C1 segment of cervical spinal cord (tissue), 14 donors: ENCODE measurements at regions not wholly inside any gene's neighbourhood (a gene's known extent, or its start where the extent isn't known, plus 50 kb on each side); places are given as distances from the start of the nearest gene placed in this dataset.
"Not testable (repeated sequence)": the region's sequence is repeated elsewhere in the genome, so short reads cannot be mapped to it uniquely, and the experiment has no call there.

Experiments used
- DNase-seq, 14 donors: peaks; one replicate each; lab custom pipeline; 2025; lab: John Stamatoyannopoulos, UW

DNA sequence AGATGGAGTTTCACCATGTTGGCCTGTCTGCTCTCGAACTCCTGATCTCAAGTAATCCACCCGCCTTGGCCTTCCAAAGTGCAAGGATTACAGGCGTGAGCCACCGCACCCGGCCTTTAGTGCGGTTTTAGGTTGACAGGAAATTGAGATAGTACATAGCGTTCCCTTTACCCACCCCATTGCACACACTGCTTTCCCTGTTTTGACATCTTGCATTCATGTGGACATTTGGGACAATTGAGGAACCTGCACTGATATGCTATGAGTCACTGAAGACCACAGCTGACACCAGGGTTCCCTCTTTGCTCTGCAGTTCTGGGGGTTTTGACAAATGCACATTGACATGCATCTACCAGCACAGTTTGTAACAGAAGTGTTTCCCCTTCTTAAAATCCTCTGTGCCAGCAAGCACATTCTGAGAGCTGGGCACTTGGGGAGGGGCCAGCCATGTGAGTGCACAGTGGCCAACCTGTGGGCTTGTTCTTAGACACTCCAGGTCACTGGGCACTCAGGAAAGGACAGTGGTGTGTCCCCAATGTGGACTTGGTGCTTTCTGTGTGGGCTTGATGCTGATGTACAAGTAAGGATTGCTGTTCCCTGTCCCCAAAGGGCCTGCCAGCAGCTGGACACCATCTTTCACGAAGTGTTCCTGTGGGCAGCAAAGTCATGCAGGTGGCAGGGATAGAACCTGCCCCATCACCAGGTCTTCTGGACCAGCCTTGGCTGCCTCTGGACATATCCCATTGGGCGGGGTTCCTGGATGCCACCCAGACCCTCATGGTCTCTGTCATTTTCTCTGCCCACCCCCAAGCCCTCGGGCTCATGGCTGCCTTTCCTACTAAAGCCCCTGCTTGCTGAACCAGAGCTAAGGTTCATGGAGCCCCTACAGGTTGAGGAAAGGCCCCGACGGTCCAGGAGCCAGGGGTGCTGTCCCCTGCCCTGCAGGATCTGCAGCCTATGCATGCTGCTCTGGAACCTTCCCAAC is 579.8 kb downstream of the GLRX3 start:
- DNase-seq, result peak in 4 of 14 donors; percentile 17 to 22 (median 19)

- no peak for DNase-seq
Observed at GRCh38 chr10:130717083-130717482, 580.9 kb downstream of the GLRX3 start.

DNA sequence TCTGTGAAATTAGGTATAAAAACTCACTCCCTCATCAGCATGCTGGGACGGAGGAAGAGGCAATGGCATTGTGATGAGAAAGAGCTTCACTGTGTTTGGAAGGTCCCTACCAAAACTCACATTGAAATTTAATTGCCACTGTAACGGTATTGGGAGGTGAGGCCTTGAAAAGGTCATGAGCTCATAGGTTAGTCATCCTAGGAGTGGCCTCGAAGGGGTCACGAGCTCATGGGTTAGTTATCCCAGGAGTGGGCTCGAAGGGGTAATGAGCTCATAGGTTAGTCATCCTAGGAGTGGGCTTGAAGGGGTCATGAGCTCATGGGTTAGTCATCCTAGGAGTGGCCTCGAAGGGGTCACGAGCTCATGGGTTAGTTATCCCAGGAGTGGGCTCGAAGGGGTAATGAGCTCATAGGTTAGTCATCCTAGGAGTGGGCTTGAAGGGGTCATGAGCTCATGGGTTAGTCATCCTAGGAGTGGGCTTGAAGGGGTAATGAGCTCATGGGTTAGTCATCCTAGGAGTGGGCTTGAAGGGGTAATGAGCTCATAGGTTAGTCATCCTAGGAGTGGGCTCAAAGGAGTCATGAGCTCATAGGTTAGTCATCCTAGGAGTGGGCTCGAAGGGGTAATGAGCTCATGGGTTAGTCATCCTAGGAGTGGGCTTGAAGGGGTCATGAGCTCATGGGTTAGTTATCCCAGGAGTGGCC is 582.7 kb downstream of the GLRX3 start:
- not testable (repeated sequence) for DNase-seq

DNA sequence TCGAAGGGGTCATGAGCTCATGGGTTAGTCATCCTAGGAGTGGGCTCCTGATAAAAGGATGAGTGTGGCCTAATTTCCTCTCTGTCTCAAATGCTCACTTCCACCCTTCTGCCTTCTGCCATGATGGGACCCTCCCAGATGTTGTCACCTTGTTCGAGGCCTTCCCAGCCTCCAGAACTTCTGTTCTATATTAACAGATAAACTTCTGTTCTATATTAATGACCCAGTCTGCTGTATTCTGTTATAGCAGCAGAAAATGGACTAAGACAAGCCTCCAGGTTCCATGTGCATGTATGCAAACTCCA is 583.2 kb downstream of the GLRX3 start:
- no peak for DNase-seq

GRCh38 chr10:130720235-130720634 is 584.0 kb downstream of the GLRX3 start:
- no peak for DNase-seq

- DNase-seq, result peak in 2 of 14 donors; percentile 9 to 81
Observed at GRCh38 chr10:130721971-130722370, 585.8 kb downstream of the GLRX3 start.

- no peak for DNase-seq
Observed at GRCh38 chr10:130723704-130724103, 587.5 kb downstream of the GLRX3 start.

GRCh38 chr10:130725474-130725970 is 586.0 kb downstream of the TCERG1L start:
- DNase-seq, result no peak

GRCh38 chr10:130726996-130727725 is 584.4 kb downstream of the TCERG1L start:
- DNase-seq, result no peak

DNA sequence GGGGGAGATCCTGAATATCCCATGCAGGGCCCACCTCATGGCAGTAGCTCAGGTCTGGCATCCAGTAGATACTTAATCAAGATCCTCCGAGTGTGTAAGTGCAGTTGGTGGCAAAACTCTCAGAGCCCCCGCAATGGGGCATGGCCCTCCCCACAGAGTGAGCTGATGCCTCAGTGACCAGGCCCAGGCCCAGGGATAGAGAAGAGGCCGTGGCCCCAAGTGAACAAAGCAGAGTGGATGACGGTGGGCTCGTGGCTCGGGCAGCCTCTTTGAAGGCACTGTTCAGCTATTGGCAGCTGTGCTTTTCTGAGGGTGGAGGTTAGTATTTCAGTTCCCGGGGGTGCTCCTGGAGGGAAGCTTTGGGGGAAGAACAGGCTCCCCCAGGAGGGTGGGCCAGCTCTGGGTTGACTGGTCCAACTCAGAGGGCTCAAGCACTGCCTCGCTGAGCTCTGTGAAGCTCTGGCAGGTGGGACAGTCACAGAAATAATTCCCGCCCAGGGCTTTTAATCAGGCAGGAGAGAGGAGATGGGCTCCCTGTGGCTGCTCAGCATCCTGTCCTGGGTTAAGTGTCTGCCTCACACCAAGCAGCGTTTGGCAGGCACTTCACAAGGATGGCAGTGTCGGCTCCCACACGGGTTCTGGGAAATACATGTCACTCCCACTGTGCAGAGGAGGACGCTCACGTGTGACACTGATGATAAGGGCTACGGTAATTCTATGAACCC is 583.6 kb downstream of the TCERG1L start:
- no peak for DNase-seq

DNA sequence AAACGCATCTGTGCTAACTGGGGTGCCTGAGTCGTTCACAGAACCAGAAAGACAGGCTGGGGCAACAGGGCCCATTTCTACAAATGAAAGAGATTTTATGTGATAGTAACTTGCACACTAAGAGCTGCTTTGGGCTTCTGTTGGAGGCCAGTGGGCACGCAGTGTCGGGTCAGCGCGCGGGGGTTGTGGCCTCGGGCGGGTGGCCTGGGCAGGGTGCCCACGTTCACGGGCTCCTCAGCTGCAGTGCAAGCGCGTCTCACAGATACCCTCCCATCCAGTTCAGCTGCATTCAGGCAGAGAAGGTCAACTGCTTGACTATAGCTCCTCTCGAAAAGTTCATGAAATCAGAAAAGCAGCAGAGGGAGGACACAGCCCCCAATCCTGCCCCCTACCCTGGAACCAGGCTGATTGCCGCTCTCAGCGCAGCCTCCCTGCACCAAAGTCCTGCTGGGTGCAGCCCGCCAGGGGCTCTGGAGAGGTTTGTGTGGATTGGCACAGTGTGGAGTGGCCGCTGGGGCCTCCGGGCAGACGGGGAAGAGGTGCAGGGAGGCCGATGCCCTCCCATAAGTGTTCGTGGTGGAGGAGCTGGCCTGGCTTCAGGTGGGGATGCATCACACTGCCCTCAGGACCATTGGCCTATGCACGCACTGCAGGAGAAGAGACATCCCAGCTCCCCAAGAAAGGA is 582.8 kb downstream of the TCERG1L start:
- no peak for DNase-seq

DNA sequence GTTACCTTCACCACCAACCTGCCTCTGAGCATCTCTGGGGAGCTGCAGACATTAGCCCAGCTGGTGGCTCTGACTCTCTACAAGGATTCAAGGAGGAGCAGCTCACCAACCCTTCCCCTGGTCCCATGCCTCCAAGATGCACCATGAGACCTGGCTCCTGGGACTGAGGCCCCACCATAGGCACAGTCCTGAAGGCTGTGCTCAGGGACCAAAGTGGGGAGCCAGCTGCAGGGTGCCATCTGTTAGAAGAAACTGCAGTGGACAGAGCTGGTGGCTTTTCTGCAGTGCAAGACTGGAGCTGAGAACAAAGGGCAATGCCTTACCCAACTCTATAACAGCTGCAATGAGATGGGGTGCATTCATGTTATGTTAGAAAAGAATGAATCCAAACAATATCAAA is 581.6 kb downstream of the TCERG1L start:
- DNase-seq, result no peak

GRCh38 chr10:130737186-130737585 is 574.3 kb downstream of the TCERG1L start:
- no peak for DNase-seq

DNA sequence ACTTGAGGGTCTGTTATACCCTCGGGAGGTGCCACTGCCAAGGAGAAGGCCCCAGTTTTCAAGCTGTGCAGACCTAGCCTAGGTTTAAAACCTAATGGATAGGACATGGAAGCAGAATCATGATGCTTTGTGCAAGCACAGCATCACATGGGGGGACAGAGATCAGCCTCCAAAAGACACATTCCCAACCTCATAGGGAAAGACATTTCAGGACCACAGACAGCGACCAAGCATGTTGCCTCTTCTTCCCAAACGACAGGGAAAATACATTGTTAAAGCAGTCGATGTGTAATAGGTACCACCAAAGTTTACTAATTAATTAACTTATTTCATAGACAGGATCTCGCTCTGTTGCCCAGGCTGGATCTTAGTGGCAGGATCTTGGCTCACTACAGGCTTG is 573.9 kb downstream of the TCERG1L start:
- DNase-seq, result no peak

- DNase-seq, result no peak
Observed at GRCh38 chr10:130739016-130739756, 572.3 kb downstream of the TCERG1L start.

GRCh38 chr10:130739757-130740145 is 571.8 kb downstream of the TCERG1L start:
- DNase-seq, result no peak

DNA sequence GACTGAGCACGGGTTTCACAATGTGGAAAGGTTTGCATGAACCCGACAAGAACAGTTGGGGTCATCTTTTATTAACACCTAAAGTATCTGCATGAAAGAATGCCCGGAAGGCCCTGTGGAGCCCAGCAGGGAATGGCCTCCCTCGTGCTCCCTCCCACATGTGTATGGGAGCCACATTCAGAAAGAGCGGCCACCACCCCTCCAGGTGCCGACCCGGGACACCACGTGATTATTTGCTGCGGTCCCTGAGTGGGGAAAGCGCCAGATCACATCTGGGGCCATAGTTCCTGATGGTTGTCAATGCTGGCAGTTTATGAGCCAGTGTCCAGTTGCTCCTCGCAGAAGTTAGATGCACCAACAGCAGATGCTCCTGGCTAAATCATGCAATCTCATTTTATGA is 571.4 kb downstream of the TCERG1L start:
- DNase-seq, result no peak

- DNase-seq, result peak in 1 of 14 donors; percentile 2
Observed at GRCh38 chr10:130740915-130741750, 570.4 kb downstream of the TCERG1L start.
